Pons (tissue), 1 donor: ENCODE measurements at regions not wholly inside any gene's neighbourhood (a gene's known extent, or its start where the extent isn't known, plus 50 kb on each side); places are given as distances from the start of the nearest gene placed in this dataset.
A peak's percentile ranks its signal among the peaks of the same experiment; 100 is the strongest.

Experiments used
- DNase-seq: peaks from one replicate; pipeline ENCODE4 v3.0.0-alpha.2; 2016; ENCODE audit warnings: low spot score

DNA sequence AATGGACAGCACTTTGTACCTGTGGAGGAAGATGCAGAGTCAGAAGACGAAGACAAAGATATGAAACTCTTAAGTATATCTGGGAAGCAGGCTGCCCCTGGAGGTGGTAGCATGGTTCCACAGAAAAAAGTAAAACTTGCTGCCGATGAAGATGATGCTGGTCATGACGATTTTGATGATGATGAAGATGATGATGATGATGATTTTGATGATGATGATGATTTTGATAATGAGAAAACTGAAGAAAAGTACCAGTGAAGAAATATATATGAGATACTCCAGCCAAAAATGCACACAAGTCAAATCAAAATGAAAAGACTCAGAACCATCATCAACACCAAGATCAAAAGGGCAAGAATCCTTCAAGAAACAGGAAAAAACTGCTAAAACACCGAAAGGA is 268.5 kb upstream of the EEF2KMT start:
- DNase-seq = no peak

- DNase-seq = no peak
These were observed 266.6 kb upstream of the EEF2KMT start for GRCh38 chr16:5364186-5364585.

DNA sequence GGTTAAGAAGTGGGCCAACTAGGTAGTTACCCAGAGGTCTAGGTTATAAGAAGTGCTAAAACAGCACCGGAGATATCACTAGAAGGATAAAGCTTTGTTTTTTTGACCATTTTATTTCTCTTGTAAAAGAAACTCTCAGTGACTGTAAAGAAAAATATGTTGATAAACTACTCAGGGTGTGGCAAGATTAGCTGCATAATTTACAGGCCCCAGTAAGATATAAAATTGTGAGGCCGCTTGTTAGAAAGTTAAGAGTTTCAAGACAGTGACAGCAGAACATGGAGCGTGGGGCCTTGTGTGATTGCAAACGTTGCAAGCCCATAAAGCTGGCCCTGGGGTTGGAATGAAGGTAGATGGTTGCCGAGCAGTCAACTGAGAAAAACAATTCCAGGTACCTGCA is 263.7 kb upstream of the EEF2KMT start:
- no peak for DNase-seq

GRCh38 chr16:5354645-5355044 is 257.1 kb upstream of the EEF2KMT start:
- DNase-seq = no peak

- DNase-seq = no peak
These were observed 252.3 kb upstream of the EEF2KMT start for GRCh38 chr16:5349670-5350517.

GRCh38 chr16:5349101-5349500 is 251.5 kb upstream of the EEF2KMT start:
- DNase-seq = no peak

- no peak for DNase-seq
These were observed 250.0 kb upstream of the EEF2KMT start for GRCh38 chr16:5347561-5347960.

DNA sequence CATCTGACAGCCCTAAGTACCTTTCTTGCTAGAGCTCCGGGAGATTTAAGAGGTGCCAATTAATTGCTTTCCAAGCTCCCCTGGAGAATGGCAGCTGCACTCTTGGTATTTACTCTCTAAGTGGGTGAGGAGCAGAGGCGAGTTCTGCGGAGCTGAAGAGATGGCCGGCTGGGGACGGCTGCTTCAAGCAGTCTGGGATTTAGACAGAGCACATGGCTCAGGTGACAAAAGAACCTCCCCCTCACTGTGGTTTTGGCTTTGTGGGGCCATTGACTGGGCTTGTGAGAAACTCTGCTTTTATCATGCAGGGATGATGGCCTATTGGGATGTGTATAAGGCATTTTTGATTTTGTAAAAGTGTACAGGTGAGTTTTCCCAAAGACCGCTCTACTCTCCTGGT is 239.3 kb upstream of the EEF2KMT start:
- DNase-seq = no peak

GRCh38 chr16:5333991-5334390 is 236.4 kb upstream of the EEF2KMT start:
- no peak for DNase-seq

DNA sequence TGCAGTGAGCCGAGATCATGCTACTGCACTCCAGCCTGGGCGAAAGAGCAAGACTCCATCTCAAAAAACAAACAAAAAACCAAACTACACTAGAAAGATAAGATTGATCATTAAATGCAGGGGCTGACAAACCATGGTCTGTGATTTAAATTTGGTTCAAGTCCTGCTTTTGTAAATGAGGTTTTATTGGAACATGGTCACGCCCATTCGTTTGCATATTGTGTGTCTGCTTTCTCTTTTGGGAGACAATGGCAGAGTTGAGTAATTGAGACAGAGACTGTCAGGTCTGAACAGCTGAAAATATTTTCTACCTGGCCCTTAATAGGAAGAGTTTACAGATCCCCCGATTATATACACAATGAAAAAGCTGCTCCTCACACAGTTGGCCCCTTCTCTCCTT is 235.5 kb upstream of the EEF2KMT start:
- no peak for DNase-seq

DNA sequence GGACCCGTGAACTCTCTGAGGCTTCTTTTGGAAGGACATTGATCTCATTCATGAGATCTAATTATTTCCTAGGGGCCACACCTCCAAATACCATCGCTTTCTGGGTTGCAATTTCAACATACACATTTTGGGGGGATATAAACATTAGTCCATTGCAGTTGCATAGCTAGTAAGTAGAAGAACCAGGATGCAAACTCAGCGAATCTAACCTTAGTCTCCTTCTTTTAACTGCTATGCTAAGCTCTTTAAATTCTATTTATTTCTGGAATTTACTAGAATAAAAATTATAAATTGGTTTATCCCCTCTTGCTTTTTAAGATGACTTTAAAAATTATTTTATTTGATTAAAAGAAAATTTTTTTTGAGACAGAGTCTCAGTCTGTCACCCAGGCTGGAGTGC is 232.5 kb upstream of the EEF2KMT start:
- no peak for DNase-seq

DNA sequence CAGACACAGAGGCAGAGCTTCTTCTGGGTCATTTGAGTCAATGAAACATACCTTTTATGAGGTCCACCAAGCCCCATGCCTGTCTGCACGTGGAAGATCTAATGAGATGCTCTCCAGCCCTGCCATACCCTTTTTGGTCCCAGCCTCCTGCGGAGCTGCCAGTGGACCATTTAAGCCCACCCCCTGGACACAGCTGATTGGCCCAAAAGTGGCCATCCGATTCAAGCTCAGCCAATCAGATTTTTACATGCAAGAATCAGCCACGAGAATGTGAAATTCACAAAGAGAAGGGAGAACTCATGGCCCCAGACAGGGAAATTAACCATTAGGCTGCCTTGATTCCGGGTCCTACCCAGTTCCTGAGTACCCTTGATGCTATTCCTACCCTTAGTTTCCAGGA is 231.0 kb upstream of the EEF2KMT start:
- DNase-seq = peak; percentile 15

GRCh38 chr16:5326395-5326794 is 228.8 kb upstream of the EEF2KMT start:
- no peak for DNase-seq

DNA sequence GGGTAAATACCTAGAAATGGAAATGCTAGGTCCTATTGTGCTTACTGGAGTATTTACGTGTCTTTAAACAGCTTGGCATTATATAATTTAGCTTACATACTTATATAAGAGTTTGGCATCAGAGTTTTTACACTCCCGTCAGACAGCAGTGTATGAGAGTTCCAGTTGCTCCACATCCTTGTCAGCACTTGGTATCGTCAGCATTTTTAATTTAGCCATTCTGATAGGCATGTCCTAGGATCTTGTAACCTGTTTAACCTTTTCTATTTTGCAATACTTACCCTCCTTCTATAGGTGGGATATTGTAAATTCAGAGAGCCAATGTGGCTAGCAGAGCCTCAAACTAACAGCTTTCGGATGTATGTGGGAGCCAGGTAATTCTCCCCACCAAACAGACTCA is 228.3 kb upstream of the EEF2KMT start:
- DNase-seq = no peak

DNA sequence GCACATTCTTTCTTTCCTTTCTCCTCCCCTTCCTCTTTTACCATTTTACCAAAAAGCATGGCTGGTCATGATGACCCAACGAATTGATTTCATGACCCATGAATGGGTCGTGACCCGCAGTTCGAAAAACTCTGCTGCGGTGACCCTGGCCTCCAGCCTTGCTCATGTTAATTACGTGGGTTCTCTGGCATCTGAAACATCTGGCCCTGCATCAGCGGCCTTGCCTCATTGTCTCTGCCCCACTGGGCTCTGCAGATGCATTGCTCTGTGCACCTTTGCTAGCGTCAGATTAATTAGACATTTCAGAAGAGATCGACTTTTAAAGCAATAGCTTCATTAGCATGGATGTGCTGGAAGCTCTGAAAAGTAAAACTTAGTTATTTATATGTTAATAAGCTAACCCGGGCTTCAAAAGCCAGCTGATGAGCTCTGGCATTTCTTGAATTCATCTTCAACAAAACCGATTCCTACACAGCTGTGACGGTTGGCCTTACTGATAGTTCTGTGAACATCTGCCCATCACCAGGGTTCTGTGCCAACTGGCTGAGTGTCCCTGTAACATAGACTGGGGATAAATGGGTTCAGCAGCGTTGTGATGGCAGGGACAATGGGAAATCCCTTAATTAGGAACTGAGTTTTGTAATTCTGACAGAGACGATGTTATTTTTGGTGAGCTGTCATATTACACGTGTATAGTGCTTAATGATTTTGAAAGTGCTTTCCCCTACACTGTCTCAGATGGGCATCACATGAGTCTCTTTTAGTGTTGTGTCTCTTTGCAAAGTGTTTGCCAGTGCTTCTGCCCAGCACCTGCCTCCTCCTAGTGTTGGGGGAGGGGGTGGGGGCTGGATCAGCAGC is 225.9 kb upstream of the EEF2KMT start:
- DNase-seq = no peak

DNA sequence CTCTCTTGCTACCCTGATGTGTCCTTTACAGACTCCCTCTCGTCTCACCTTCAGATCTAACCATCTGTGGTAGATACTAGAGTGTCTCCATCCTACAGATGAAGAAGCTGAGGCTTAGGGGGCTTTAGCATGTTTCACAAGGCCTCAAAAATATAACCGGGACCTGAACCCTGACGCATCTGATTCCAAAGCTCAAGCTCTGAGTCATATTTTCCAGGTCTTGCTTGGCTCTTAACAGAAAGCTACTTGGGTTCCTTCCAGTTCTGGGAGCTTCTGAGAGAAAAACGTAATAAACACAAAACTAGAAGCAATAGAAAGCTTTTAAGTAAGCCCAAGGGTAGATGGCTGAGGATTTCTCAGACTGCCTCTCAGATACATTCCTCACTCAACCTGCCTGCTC is 224.3 kb upstream of the EEF2KMT start:
- DNase-seq = no peak

- no peak for DNase-seq
These were observed 222.2 kb upstream of the EEF2KMT start for GRCh38 chr16:5319799-5320198.

- no peak for DNase-seq
These were observed 218.3 kb upstream of the EEF2KMT start for GRCh38 chr16:5315914-5316313.

- DNase-seq = no peak
These were observed 216.8 kb upstream of the EEF2KMT start for GRCh38 chr16:5314377-5314776.

- DNase-seq = no peak
These were observed 212.5 kb upstream of the EEF2KMT start for GRCh38 chr16:5309946-5310611.

- no peak for DNase-seq
These were observed 207.4 kb upstream of the EEF2KMT start for GRCh38 chr16:5305023-5305422.

- no peak for DNase-seq
These were observed 204.9 kb upstream of the EEF2KMT start for GRCh38 chr16:5302372-5303114.
